ENCODE measurements at regions not wholly inside any gene's neighbourhood (a gene's known extent, or its start where the extent isn't known, plus 50 kb on each side); places are given as distances from the start of the nearest gene placed in this dataset.

- no peaks in the 10 kb centered on the region for H3K9me3 ChIP-seq
- no peak for TF ChIP-seq CTCF (IDR thresholded peaks at IDR 0.05)
- no peak for TF ChIP-seq POLR2A (IDR thresholded peaks at IDR 0.05)
Observed at GRCh38 chr9:8114826-8115225, 315.2 kb upstream of the DMAC1 start.

DNA sequence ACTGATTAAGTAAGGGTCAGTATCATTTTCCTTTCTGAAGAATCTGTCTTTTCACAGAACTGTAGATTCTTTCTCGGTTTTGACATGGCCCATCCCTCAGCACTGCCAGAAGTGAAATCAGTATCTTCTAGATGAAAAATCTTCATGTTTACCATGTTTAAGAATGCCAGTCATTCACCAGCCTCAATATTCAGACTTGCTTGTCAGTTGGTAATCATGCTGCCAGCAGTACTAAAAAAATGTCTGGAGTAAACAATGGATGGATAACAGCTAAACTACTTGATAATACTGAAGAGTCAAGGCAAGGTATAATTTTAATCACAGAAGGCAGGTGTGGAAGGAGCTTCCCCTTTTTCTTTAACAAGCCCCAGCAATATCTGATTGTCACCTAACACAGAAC is 306.8 kb upstream of the DMAC1 start:
- Histone ChIP-seq H3K4me3 (no peak overlapping the region), H3K27me3 (no peaks in the 10 kb centered on the region), H3K36me3 (no peaks in the 10 kb centered on the region), H3K4me1 (no peaks in the 10 kb centered on the region), H3K9me3 (no peaks in the 10 kb centered on the region), H3K27ac (no peak overlapping the region)
- intact Hi-C loops (cut with DNase I; ENCODE audit: low total_unique reads), result no loop called here
- TF ChIP-seq CTCF (IDR thresholded peaks at IDR 0.05) (no peak), POLR2A (IDR thresholded peaks at IDR 0.05) (no peak)
- no peak for DNase-seq

More at GRCh38 chr9:8114826-8115225, 315.2 kb upstream of the DMAC1 start:
- Histone ChIP-seq H3K36me3 (no peaks in the 10 kb centered on the region), H3K4me1 (no peaks in the 10 kb centered on the region), H3K4me3 (no peak overlapping the region), H3K27ac (no peak overlapping the region), H3K27me3 (no peaks in the 10 kb centered on the region)
- DNase-seq, result no peak
- intact Hi-C loops (cut with DNase I; ENCODE audit: low total_unique reads), result no loop called here

DNA sequence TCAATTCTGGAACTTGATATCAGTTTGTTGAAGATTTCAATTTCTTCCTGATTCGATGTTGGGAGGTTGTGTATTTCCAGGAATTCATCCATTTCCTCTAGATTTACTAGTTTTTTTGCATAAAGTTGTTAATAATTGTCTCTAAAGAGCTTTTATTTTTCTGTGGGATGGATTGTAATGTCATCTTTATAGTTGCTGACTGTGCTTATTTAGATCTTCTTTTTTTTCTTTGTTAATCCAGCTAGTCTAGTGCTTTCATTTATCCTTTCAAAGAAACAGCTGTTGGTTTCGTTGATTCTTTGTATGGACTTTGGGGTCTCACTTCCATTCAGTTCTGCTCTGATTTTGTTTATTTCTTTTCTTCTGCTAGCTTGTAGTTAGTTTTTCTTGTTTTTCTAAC is 302.0 kb upstream of the DMAC1 start:
- no peak for DNase-seq
- Histone ChIP-seq H3K4me1 (no peaks in the 10 kb centered on the region), H3K27ac (no peak overlapping the region), H3K36me3 (no peaks in the 10 kb centered on the region), H3K4me3 (no peak overlapping the region), H3K9me3 (no peaks in the 10 kb centered on the region), H3K27me3 (no peaks in the 10 kb centered on the region)
- intact Hi-C loops (cut with DNase I; ENCODE audit: low total_unique reads), result no loop called here
- TF ChIP-seq POLR2A (IDR thresholded peaks at IDR 0.05) (no peak), CTCF (IDR thresholded peaks at IDR 0.05) (no peak)

DNA sequence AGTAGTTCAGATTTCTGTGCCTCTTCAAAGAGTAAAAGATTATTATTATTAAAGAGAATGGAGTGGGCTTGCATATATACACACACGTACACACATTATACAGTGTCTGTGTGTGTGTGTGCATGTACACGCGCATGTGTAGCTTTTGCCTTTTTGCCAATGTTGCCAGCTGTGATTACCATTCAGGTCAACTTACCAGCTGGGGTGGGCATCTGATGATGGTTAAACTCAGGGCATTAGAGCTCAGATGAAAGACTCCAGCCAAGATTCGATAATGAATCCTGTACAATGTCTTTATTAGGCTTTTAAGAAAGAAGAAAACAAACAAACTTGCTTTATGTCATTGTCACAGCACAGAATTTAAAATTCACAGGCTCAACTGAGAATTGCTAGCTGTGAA is 296.5 kb upstream of the DMAC1 start:
- Histone ChIP-seq H3K4me3 (no peak overlapping the region), H3K9me3 (no peaks in the 10 kb centered on the region), H3K36me3 (no peaks in the 10 kb centered on the region), H3K27me3 (no peaks in the 10 kb centered on the region), H3K4me1 (no peaks in the 10 kb centered on the region), H3K27ac (no peak overlapping the region)
- intact Hi-C loops (cut with DNase I; ENCODE audit: low total_unique reads), result no loop called here
- TF ChIP-seq POLR2A (IDR thresholded peaks at IDR 0.05) (no peak), CTCF (IDR thresholded peaks at IDR 0.05) (no peak)
- DNase-seq, result no peak

- H3K4me3 ChIP-seq, result no peak overlapping the region
- no peaks in the 10 kb centered on the region for H3K27me3 ChIP-seq
- intact Hi-C loops (cut with DNase I; ENCODE audit: low total_unique reads), result no loop called here
- H3K36me3 ChIP-seq, result no peaks in the 10 kb centered on the region
- TF ChIP-seq CTCF (IDR thresholded peaks at IDR 0.05), result no peak
- no peak for TF ChIP-seq POLR2A (IDR thresholded peaks at IDR 0.05)
- no peak overlapping the region for H3K27ac ChIP-seq
- no peak for DNase-seq
- no peaks in the 10 kb centered on the region for H3K9me3 ChIP-seq
- H3K4me1 ChIP-seq, result no peaks in the 10 kb centered on the region
Observed at GRCh38 chr9:8095672-8096086, 296.1 kb upstream of the DMAC1 start.
